NCI-H82 (cell line): ENCODE measurements at regions not wholly inside any gene's neighbourhood (a gene's known extent, or its start where the extent isn't known, plus 50 kb on each side); places are given as distances from the start of the nearest gene placed in this dataset.
"Not testable (repeated sequence)": the region's sequence is repeated elsewhere in the genome, so short reads cannot be mapped to it uniquely, and the experiment has no call there.

Source experiments
- DNase-seq: peaks from one replicate; lab custom pipeline; 2025; lab: John Stamatoyannopoulos, UW

- no peak for DNase-seq
Observed at GRCh38 chr3:72176537-72177041, 391.6 kb upstream of the PROK2 start.

GRCh38 chr3:72175296-72175858 is 390.4 kb upstream of the PROK2 start:
- DNase-seq = no peak

- DNase-seq = no peak
Observed at GRCh38 chr3:72174890-72175289, 389.9 kb upstream of the PROK2 start.

GRCh38 chr3:72174040-72174439 is 389.1 kb upstream of the PROK2 start:
- no peak for DNase-seq

GRCh38 chr3:72171946-72172345 is 387.0 kb upstream of the PROK2 start:
- DNase-seq = peak; percentile 3

GRCh38 chr3:72171463-72171881 is 386.5 kb upstream of the PROK2 start:
- DNase-seq = no peak

GRCh38 chr3:72169561-72170472 is 384.9 kb upstream of the PROK2 start:
- peak; percentile 3 for DNase-seq

GRCh38 chr3:72169120-72169519 is 384.2 kb upstream of the PROK2 start:
- no peak for DNase-seq

- no peak for DNase-seq
Observed at GRCh38 chr3:72165808-72166207, 380.9 kb upstream of the PROK2 start.

GRCh38 chr3:72165317-72165716 is 380.4 kb upstream of the PROK2 start:
- no peak for DNase-seq

GRCh38 chr3:72164635-72164978 is 379.7 kb upstream of the PROK2 start:
- DNase-seq = no peak

GRCh38 chr3:72163809-72164634 is 379.1 kb upstream of the PROK2 start:
- no peak for DNase-seq

- DNase-seq = no peak
Observed at GRCh38 chr3:72162649-72163184, 377.8 kb upstream of the PROK2 start.

- no peak for DNase-seq
Observed at GRCh38 chr3:72161881-72162595, 377.1 kb upstream of the PROK2 start.

- DNase-seq = not testable (repeated sequence)
Observed at GRCh38 chr3:72161285-72161684, 376.3 kb upstream of the PROK2 start.

GRCh38 chr3:72160351-72160750 is 375.4 kb upstream of the PROK2 start:
- no peak for DNase-seq

- DNase-seq = no peak
Observed at GRCh38 chr3:72159487-72159886, 374.5 kb upstream of the PROK2 start.

- no peak for DNase-seq
Observed at GRCh38 chr3:72158639-72159326, 373.8 kb upstream of the PROK2 start.

GRCh38 chr3:72157748-72158638 is 373.0 kb upstream of the PROK2 start:
- DNase-seq = no peak
